Dendritic cell treated with granulocyte-macrophage colony-stimulating factor and Interleukin-4, amounts not matched to agents 40 ng/mL and 50 ng/mL, for 4 days (primary cell): ENCODE measurements at regions not wholly inside any gene's neighbourhood (a gene's known extent, or its start where the extent isn't known, plus 50 kb on each side); places are given as distances from the start of the nearest gene placed in this dataset.

ENCODE experiments used
- H3K27ac Mint-ChIP-seq: one replicate; pipeline ENCODE4 v1.8.0; 2022; ENCODE audit warnings: mild to moderate bottlenecking, mixed read lengths
- H3K27me3 Mint-ChIP-seq: one replicate; pipeline ENCODE4 v1.8.0; 2022; ENCODE audit warnings: mild to moderate bottlenecking, mixed read lengths
- H3K36me3 Mint-ChIP-seq: one replicate; pipeline ENCODE4 v1.8.0; 2022; ENCODE audit warnings: low read depth, mixed read lengths
- H3K4me1 Mint-ChIP-seq: one replicate; pipeline ENCODE4 v1.8.0; 2022; ENCODE audit warnings: low read depth, mixed read lengths
- H3K4me3 Mint-ChIP-seq: one replicate; pipeline ENCODE4 v1.8.0; 2022; ENCODE audit warnings: mild to moderate bottlenecking, moderate library complexity, mixed read lengths
- H3K9me3 Mint-ChIP-seq: one replicate; pipeline ENCODE4 v1.8.0; 2022; ENCODE audit warnings: mixed read lengths
- intact Hi-C: fragments of 100-400 bp; cut with micrococcal nuclease; formaldehyde crosslinking; loops from one replicate; pipeline ENCODE4 v1.15.0; 2022

DNA sequence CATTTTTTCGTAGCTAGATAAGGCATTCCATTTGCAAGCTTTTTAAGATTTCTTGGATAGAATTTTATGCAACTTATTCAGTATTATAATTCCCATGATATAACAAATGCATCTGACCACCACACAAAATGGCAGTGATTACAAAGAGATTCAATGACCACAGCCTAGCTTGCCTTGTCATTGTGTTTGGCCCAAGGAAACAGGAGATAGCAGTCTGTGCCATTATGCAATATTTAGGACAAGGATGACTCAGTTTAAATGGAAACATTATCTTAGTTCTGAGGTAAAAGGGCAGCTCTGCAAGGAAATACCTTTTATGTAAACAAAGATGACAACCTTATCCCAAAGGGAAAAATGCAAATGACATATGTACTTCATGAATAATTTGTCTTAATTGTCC lies 89.8 kb downstream of the NUDT12 start:
- H3K27me3 Mint-ChIP-seq: no peaks in the 10 kb centered on the region
- H3K4me3 Mint-ChIP-seq: no peak overlapping the region
- no peaks in the 10 kb centered on the region for H3K4me1 Mint-ChIP-seq
- intact Hi-C loops: no loop called here
- no peaks in the 10 kb centered on the region for H3K9me3 Mint-ChIP-seq
- H3K36me3 Mint-ChIP-seq: no peaks in the 10 kb centered on the region
- H3K27ac Mint-ChIP-seq: no peak overlapping the region

DNA sequence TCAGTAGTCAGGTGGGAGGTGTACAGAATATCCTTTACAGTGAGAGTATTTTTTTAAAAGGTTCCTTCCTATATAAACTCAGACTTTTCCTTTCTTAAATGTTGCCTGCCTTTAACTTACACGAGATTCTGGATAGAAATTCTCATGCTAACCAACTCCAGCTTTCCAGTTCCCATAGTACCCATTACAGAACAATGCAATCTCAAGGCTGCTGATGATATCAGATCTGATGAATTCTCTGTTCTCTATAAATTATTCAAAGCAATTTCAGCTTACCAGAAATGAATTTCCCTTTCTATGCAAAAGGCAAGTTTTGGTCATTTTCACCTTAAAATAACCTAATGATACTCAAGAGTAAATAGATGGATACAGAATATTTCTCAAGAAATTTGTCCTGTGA lies 90.3 kb downstream of the NUDT12 start:
- Mint-ChIP-seq H3K36me3 (no peaks in the 10 kb centered on the region), H3K4me1 (no peaks in the 10 kb centered on the region), H3K9me3 (no peaks in the 10 kb centered on the region), H3K27me3 (no peaks in the 10 kb centered on the region), H3K27ac (no peak overlapping the region), H3K4me3 (no peak overlapping the region)
- intact Hi-C loops: no loop called here

DNA sequence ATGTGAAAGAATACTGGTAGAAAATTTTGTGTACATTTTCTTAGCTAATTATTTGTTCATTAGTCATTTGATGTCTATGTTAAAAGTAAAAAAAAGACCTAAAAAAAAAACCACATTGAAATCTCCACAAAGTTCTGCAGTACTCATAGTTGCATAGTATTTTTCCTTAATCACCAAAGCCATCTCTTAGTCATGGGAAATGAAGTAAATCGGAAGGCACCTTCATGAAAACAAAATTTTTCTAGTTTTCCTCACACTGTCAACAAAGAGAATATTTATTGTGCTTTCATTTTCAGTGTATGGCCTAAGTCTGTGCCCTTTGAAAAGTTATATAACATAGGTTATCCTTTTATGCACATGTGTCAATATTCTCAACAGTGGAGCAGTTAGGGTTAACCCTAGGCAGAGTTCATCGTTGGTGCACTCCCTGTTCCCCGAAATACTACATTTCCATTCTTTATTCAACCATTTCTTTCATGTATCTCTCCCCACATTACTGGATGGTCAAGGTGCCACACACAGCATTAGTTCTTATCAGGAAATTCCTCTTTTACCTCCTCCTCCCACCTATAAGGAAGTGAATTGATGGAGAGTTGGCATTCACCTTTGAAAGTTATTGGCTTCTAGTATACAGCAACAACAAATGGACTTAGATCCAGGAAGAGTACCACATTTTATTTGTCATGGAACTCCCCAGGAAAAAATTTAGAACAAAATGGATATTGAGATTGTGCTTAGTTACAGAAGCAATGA lies 93.1 kb downstream of the NUDT12 start:
- Mint-ChIP-seq H3K9me3 (no peaks in the 10 kb centered on the region), H3K27me3 (no peaks in the 10 kb centered on the region), H3K4me1 (no peaks in the 10 kb centered on the region), H3K4me3 (no peak overlapping the region), H3K27ac (no peak overlapping the region), H3K36me3 (no peaks in the 10 kb centered on the region)
- intact Hi-C loops: no loop called here

DNA sequence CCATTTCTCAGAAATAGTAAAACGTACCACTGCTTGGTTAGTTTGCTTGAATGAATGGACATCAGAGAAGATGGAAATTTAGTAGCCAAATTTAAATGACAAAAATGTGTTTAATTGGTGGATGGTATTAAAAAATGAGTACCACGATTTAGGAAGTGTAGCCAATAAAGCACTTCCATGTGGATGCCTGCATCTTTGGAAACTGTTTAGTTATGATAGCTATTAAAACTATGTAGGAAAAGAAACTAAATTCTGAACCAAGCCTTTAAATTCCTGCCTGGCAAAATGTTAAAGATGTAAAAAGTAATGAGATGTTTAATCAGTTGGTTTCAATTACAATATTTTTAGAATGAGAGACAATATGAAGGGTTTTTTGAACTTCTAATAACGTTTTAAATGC lies 94.8 kb downstream of the NUDT12 start:
- Mint-ChIP-seq H3K36me3 (no peaks in the 10 kb centered on the region), H3K4me3 (no peak overlapping the region), H3K27ac (no peak overlapping the region), H3K9me3 (no peaks in the 10 kb centered on the region), H3K4me1 (peaks cover 5% of the 10 kb centered on the region), H3K27me3 (no peaks in the 10 kb centered on the region)
- intact Hi-C loops: no loop called here

DNA sequence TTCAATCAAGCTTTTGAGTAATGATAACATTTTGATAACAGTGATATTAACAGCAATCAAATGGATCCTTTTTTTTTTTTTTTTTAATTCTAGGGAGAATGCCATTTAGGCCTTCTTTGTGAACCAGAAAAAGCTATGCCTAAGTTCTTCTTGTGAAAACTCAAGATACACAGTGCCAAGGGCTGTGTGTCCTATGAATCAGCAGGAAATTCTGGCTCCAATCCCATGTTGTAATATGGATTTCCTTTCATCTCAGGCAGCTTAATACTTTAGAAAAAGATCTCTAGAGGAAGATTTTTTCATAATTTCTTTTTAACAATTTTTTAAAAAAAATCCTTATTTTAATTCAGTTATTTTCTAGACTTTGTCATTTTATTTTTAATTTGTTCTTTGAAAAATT lies 96.1 kb downstream of the NUDT12 start:
- H3K9me3 Mint-ChIP-seq: no peaks in the 10 kb centered on the region
- peaks cover 5% of the 10 kb centered on the region for H3K4me1 Mint-ChIP-seq
- H3K4me3 Mint-ChIP-seq: no peak overlapping the region
- no peaks in the 10 kb centered on the region for H3K36me3 Mint-ChIP-seq
- intact Hi-C loops: no loop called here
- H3K27ac Mint-ChIP-seq: no peak overlapping the region
- no peaks in the 10 kb centered on the region for H3K27me3 Mint-ChIP-seq

DNA sequence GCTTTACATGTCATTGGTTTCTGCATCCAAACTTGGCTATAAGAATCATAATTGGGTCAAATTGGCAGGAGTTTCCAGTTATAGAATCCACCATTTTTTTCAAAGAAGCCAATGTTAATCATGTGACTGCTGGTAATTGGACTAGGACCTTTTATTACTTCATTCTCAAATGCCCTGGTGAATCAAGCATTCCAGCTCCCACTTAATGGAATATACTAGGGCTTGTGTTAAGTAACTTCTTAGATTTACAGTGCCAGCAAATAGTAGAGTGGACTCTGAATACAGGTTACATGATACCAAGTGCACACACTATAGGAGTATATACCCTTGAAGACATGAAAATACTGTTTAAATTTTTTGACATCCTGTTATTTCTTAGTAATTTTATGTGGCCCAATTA lies 96.7 kb downstream of the NUDT12 start:
- Mint-ChIP-seq H3K27ac (no peak overlapping the region), H3K27me3 (no peaks in the 10 kb centered on the region), H3K9me3 (no peaks in the 10 kb centered on the region), H3K4me3 (no peak overlapping the region), H3K36me3 (no peaks in the 10 kb centered on the region), H3K4me1 (peaks cover 9% of the 10 kb centered on the region)
- intact Hi-C loops: no loop called here

DNA sequence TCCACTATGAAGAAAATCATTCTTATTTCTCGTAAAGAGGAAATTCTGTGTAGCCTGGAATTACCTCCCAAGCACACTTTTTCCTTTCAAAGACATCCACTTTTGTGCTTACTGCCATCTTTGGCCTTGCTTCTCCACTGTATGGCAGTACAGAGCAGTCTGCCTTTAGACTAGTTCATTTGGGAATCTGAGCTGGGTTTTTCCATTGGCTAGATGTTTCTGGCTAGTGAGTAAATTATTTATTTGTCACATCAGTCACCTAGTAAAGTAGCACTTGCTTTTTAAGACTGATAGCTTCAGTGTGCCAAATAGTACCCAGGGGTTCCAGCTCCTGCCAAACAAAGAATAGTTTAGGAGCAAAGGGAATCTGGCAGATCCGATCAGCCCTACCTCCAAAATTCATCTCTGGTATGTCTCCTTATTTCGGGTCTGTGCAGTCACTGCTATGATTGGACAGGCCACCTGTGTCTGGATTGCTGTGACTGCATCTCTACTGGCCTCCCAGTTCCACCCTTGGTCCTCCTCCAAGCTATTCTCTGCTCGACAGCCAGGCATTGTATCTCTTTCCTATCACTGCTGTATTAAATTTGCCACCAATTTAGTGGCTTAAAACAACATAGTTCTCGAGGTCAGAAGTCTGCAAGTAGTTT lies 97.6 kb downstream of the NUDT12 start:
- Mint-ChIP-seq H3K9me3 (no peaks in the 10 kb centered on the region), H3K27ac (no peak overlapping the region), H3K4me1 (peaks cover 9% of the 10 kb centered on the region), H3K36me3 (no peaks in the 10 kb centered on the region), H3K27me3 (no peaks in the 10 kb centered on the region), H3K4me3 (no peak overlapping the region)
- intact Hi-C loops: no loop called here

DNA sequence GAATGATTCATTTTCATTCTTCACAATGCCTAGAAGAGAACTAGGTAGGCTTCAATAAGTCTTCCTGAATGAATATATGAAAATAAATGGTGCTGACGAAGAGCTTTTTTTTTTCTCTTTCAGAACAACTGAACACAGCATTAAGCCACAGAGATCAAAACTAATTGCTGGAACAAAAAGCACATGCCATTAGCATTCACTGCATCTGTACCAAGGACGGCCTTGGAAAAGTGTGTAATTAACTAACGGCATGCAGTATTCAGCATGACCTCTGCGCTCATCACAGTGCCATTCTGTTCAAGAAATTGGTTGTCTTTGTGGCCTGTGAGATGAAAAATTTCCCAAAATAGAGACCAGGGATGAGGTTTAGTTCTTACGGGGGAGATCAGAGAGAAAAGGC lies 99.3 kb downstream of the NUDT12 start:
- Mint-ChIP-seq H3K27me3 (no peaks in the 10 kb centered on the region), H3K9me3 (no peaks in the 10 kb centered on the region), H3K27ac (no peak overlapping the region), H3K4me1 (peaks cover 9% of the 10 kb centered on the region), H3K4me3 (no peak overlapping the region), H3K36me3 (no peaks in the 10 kb centered on the region)
- intact Hi-C loops: no loop called here

DNA sequence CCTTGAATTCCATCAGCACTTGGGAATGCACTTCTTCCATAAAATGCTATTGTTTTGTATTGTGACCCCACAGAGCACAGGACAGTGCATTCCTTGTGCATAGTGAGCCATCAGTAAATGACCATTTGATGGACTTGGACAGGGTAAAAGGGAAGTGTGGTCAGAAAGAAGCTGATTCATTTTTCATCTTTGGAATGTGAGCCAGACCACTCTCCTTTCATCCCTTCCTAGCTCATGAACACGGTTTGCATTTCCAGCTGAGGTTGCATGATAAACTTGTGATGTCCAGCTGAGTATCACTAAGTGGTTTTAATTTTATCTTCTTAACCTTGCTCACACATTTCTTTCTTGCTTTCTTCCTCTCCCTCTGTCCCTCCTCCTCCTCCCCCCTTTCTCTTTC lies 101.3 kb downstream of the NUDT12 start:
- intact Hi-C loops: no loop called here
- Mint-ChIP-seq H3K9me3 (no peaks in the 10 kb centered on the region), H3K27me3 (no peaks in the 10 kb centered on the region), H3K36me3 (no peaks in the 10 kb centered on the region), H3K4me1 (peaks cover 9% of the 10 kb centered on the region), H3K4me3 (no peak overlapping the region), H3K27ac (no peak overlapping the region)

DNA sequence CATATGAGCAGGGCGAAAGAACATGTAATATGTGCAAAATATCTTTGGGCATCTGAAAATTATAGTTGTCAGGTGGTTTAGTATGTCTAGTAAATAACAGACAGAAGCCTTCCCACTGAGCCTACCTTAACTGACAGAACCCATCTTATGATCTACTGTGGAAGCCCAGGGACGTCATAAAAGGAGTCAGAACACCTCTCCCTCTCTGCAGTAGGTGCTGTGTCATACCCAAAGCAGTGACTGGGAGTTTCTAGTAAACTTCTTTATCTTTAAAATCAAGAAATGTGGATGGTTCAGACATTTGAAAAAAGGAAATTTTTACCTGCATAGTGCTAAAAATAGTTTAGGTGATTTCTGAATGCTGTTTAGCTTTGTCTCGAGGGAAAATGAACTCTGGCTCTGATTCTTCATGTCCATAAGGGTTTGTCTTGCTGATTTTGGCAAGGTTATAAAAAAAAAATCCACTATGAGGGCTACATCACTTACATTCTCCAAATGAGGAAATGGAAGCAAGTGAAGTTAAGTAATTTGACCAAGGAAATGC lies 104.0 kb downstream of the NUDT12 start:
- Mint-ChIP-seq H3K4me1 (peaks cover 5% of the 10 kb centered on the region), H3K27me3 (no peaks in the 10 kb centered on the region), H3K4me3 (no peak overlapping the region), H3K36me3 (no peaks in the 10 kb centered on the region), H3K9me3 (no peaks in the 10 kb centered on the region), H3K27ac (no peak overlapping the region)
- intact Hi-C loops: no loop called here

DNA sequence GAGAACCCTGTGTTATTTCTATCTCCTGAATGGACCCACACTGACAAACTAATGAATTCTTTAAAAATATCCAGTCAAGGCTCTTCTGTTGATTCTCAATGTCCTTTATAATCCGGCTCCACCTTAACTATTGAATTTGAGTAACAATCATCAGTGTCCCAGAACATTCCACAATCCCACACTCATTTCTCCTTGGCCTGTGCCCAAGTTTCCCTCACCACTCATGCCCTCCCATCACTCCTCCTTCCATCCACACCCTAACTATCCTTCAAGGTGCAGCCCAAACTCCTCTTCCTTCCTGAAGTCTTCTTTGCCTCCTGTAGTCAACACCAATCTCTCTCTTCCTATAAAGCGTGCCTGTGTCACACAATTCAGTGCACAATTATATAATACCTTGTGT lies 106.1 kb downstream of the NUDT12 start:
- intact Hi-C loops: no loop called here

DNA sequence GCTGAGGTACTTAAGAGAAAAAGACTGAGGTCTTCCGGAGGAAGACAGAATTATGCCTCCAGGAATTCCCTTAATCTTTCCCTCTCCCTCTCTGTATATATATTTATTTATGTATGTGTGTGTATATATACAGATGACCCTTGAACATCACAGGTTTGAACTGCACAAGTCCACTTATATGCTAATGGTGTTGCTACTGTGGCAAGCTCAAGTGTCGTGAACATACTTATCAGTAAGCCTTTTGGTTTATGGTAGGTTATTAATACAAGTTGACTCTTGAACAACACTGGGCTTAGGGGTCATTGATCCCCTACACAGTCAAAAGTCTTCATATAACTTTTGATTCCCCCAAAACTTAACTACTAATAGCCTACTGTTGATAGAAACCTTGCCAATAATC lies 106.8 kb downstream of the NUDT12 start:
- H3K27me3 Mint-ChIP-seq: no peaks in the 10 kb centered on the region
- intact Hi-C loops: no loop called here
- no peaks in the 10 kb centered on the region for H3K4me1 Mint-ChIP-seq
- H3K4me3 Mint-ChIP-seq: no peak overlapping the region
- H3K36me3 Mint-ChIP-seq: no peaks in the 10 kb centered on the region
- no peak overlapping the region for H3K27ac Mint-ChIP-seq
- H3K9me3 Mint-ChIP-seq: no peaks in the 10 kb centered on the region

More for the DNA sequence above, 106.1 kb downstream of the NUDT12 start:
- H3K4me3 Mint-ChIP-seq: no peak overlapping the region
- no peaks in the 10 kb centered on the region for H3K9me3 Mint-ChIP-seq
- H3K4me1 Mint-ChIP-seq: peaks cover 4% of the 10 kb centered on the region
- no peaks in the 10 kb centered on the region for H3K27me3 Mint-ChIP-seq
- H3K27ac Mint-ChIP-seq: no peak overlapping the region
- H3K36me3 Mint-ChIP-seq: no peaks in the 10 kb centered on the region

DNA sequence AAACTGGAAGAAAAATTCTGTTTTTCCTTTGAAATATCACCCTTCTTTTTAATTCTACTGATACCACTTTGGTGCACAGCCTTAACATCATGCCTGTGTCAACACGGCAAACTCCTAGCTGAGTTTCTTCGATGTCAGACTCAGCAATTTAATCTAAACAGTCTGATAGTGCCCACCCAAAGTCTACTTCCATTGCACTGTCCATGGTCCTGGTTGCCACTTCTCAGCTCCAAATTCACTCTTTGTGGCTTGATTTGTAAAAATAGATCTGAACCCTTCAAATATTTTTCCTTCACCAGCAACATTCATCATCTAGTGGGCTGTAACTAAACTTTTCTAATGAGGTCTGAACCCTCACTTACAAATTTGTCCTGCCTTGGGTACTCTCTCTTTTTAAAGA lies 107.8 kb downstream of the NUDT12 start:
- no peaks in the 10 kb centered on the region for H3K27me3 Mint-ChIP-seq
- intact Hi-C loops: no loop called here
- no peak overlapping the region for H3K27ac Mint-ChIP-seq
- H3K36me3 Mint-ChIP-seq: no peaks in the 10 kb centered on the region
- no peak overlapping the region for H3K4me3 Mint-ChIP-seq
- H3K4me1 Mint-ChIP-seq: no peaks in the 10 kb centered on the region
- H3K9me3 Mint-ChIP-seq: no peaks in the 10 kb centered on the region

DNA sequence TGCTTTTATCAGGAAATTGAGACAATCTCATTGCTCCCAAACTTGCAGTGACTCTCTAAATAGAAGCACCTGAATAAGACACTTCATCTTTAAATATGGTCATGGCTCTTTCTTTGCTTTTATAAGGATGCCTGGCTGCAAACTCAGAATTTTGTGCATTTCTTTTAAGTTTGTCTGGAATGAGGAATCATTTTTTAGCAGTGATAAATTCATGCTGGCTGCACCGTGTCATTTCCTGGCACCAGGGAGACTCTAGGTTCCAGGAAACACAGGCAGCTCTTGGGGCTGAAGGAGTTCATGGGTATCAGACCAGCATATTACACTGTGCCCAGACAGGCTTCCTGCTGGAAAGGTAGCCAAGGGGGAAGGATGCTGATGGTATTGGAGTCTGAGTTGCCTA lies 109.9 kb downstream of the NUDT12 start:
- Mint-ChIP-seq H3K4me3 (no peak overlapping the region), H3K27me3 (no peaks in the 10 kb centered on the region), H3K9me3 (no peaks in the 10 kb centered on the region), H3K4me1 (no peaks in the 10 kb centered on the region), H3K36me3 (no peaks in the 10 kb centered on the region), H3K27ac (no peak overlapping the region)
- intact Hi-C loops: no loop called here

DNA sequence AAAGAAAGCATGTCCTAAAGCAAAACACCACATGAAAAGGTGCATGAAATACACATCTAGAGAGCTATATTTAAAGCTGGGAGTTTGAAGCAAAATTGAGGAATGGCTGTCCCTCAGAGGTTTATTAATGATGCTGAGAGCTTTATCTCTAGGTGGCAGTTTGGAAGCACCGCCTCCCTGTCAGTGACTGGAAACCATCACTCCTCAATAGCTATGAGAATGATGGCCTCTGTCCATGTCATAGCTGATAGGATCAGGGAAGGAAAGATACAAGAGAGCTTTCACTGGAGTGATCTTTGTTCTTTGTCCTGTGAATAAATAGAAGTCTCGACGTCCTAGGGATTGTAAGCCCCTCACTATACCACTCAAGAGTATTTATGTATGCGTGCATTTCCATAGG lies 110.5 kb downstream of the NUDT12 start:
- Mint-ChIP-seq H3K4me1 (no peaks in the 10 kb centered on the region), H3K4me3 (no peak overlapping the region), H3K27ac (no peak overlapping the region), H3K9me3 (no peaks in the 10 kb centered on the region), H3K27me3 (no peaks in the 10 kb centered on the region), H3K36me3 (no peaks in the 10 kb centered on the region)
- intact Hi-C loops: no loop called here
